HepG2 (cell line): ENCODE measurements at regions not wholly inside any gene's neighbourhood (a gene's known extent, or its start where the extent isn't known, plus 50 kb on each side); places are given as distances from the start of the nearest gene placed in this dataset.

ENCODE experiments used
- ATAC-seq: fragments of 200-7000 bp; cut with Tn5 transposase; 3 replicates; pipeline ENCODE4 v1.9.1; 2020; ENCODE audit warnings: mild to moderate bottlenecking, moderate library complexity
- BruUV-seq: library from RNA; stranded (reverse); fragments of 400-500 nt; replicated peaks from 2 replicates; lab custom pipeline; 2021; lab: Mats Ljungman, UMichigan
- CTCF ChIA-PET: fragments of 300-600 bp; formaldehyde crosslinking; extraction: SDS; loops from one replicate; lab custom pipeline; 2021; ENCODE audit warnings: low total read pairs, inconsistent platforms, low intra/inter-chr PET ratio; lab: Yijun Ruan, JAX
- POLR2A ChIA-PET: fragments of 350-600 bp; sonication (Branson Sonifier 250); formaldehyde crosslinking; loops from one replicate; lab custom pipeline; 2020; ENCODE audit warnings: antibody characterized with exemption, inconsistent platforms; lab: Yijun Ruan, JAX
- DNase-seq: peaks from one replicate; pipeline ENCODE4 v3.0.0-alpha.2; 2015; ENCODE audit warnings: low spot score
- FAIRE-seq: peaks from 3 replicates; lab custom pipeline; 2011; peaks lifted over from hg19 to GRCh38; lab: Jason Lieb, UNC
- H2AFZ ChIP-seq: one replicate; pipeline ENCODE4 v1.6.1; 2011; ENCODE audit warnings: low read length, inconsistent platforms
- H3K27ac ChIP-seq: fragments of 300-600 bp; 3 replicates; pipeline ENCODE4 v1.8.0; 2011; ENCODE audit warnings: mixed run types, mild to moderate bottlenecking, mixed read lengths, low read length, inconsistent platforms; ENCODE audit not compliant: insufficient read depth; ENCODE audit errors: extremely low read length
- H3K27me3 ChIP-seq, 2 experiments: fragments of 200-600 bp in 1 of 2; 2 replicates in 1 of 2; 3 replicates in 1 of 2; pipeline versions ENCODE4 v1.6.0 to v1.8.0; 2011; ENCODE audit warnings: low read length in 2 of 2, mild to moderate bottlenecking in 2 of 2, moderate library complexity in 2 of 2, inconsistent platforms in 1 of 2; ENCODE audit not compliant: insufficient read depth in 2 of 2, control insufficient read depth in 1 of 2
- H3K36me3 ChIP-seq, 2 experiments: fragments of 200-600 bp in 1 of 2; replicated peaks in 1 of 2; 2 replicates in 1 of 2; 3 replicates in 1 of 2; pipeline versions ENCODE4 v1.5.1 to v1.8.0; 2011; ENCODE audit warnings: low read length in 2 of 2, inconsistent platforms in 1 of 2; ENCODE audit not compliant: insufficient read depth in 2 of 2, control insufficient read depth in 1 of 2
- H3K4me1 ChIP-seq: 2 replicates; pipeline ENCODE4 v1.5.1; 2012; ENCODE audit warnings: low read length, inconsistent platforms; ENCODE audit not compliant: insufficient read depth
- H3K4me2 ChIP-seq: 2 replicates; pipeline ENCODE4 v1.6.0; 2011; ENCODE audit warnings: low read depth, low read length, inconsistent platforms
- H3K4me3 ChIP-seq, 3 experiments: fragments of 200-600 bp in 1 of 3; sonication (generic), shearing (Covaris generic) in 1 of 3; replicated peaks in 1 of 3; 2 replicates each; pipeline ENCODE4 v1.5.1; 2011 to 2016; ENCODE audit warnings: low read length in 3 of 3, inconsistent platforms in 2 of 3, low read depth in 2 of 3, mild to moderate bottlenecking in 2 of 3, control low read depth in 1 of 3, mixed read lengths in 1 of 3; ENCODE audit not compliant: insufficient read depth in 1 of 3
- H3K79me2 ChIP-seq: one replicate; pipeline ENCODE4 v1.6.1; 2011; ENCODE audit warnings: low read length, inconsistent platforms; ENCODE audit not compliant: insufficient read depth
- H3K9ac ChIP-seq: 2 replicates; pipeline ENCODE4 v1.6.0; 2011; ENCODE audit warnings: mild to moderate bottlenecking, low read depth, low read length, inconsistent platforms; ENCODE audit not compliant: insufficient read depth
- H3K9me3 ChIP-seq: 2 replicates; pipeline ENCODE4 v1.5.1; 2012; ENCODE audit warnings: mild to moderate bottlenecking, low read length
- H4K20me1 ChIP-seq: 2 replicates; pipeline ENCODE4 v1.6.0; 2011; ENCODE audit warnings: inconsistent platforms, mild to moderate bottlenecking, low read length, moderate library complexity; ENCODE audit not compliant: insufficient read depth
- CERS6 ChIP-seq: sonication (generic); formaldehyde crosslinking; IDR thresholded peaks from 2 replicates; pipeline ENCODE4 v1.5.0; 2020; ENCODE audit warnings: missing genetic modification reagents
- MAFF ChIP-seq: IDR thresholded peaks from 2 replicates; pipeline ENCODE4 v1.6.1; 2011; ENCODE audit warnings: low read depth, low read length, improper control_type of control experiment
- MAFK ChIP-seq, 2 experiments: IDR thresholded peaks in 1 of 2; conservative IDR thresholded peaks in 1 of 2; 2 replicates each; pipeline ENCODE4 v1.6.1; 2011; ENCODE audit warnings: improper control_type of control experiment in 2 of 2, low read length in 2 of 2
- MTF2 ChIP-seq: sonication (generic); formaldehyde crosslinking; IDR thresholded peaks from 2 replicates; pipeline ENCODE4 v1.5.0; 2020; ENCODE audit warnings: missing genetic modification reagents, borderline replicate concordance
- PLRG1 ChIP-seq: fragments of 450-650 bp; conservative IDR thresholded peaks from 2 replicates; pipeline ENCODE4 v1.6.1; 2016
- RAD51 ChIP-seq: fragments of 450-650 bp; IDR thresholded peaks from 2 replicates; pipeline ENCODE4 v1.6.1; 2016; ENCODE audit warnings: borderline replicate concordance
- RERE ChIP-seq: IDR thresholded peaks from 2 replicates; pipeline ENCODE4 v1.6.1; 2016; ENCODE audit warnings: low read depth, missing genetic modification reagents, missing compliant biosample characterization
- RXRA ChIP-seq: sonication (generic); formaldehyde crosslinking; IDR thresholded peaks from 2 replicates; pipeline ENCODE4 v1.5.1; 2020; ENCODE audit warnings: missing genetic modification reagents
- ZNF484 ChIP-seq: sonication (generic); formaldehyde crosslinking; IDR thresholded peaks from 2 replicates; pipeline ENCODE4 v1.5.1; 2020; ENCODE audit warnings: mild to moderate bottlenecking, low read depth, missing genetic modification reagents, borderline replicate concordance
- ZNF564 ChIP-seq: sonication (generic); formaldehyde crosslinking; IDR thresholded peaks from 2 replicates; pipeline ENCODE4 v1.8.1; 2023; ENCODE audit warnings: mild to moderate bottlenecking, missing genetic modification reagents
- ZNF83 ChIP-seq: sonication (generic); formaldehyde crosslinking; IDR thresholded peaks from 2 replicates; pipeline ENCODE4 v1.4.0; 2020; ENCODE audit warnings: missing genetic modification reagents, mild to moderate bottlenecking, borderline replicate concordance
- WGBS: methylation state at CpG from one replicate; pipeline ENCODE4 v1.1.6; 2017; ENCODE audit warnings: low lambda C conversion rate; 5-methylcytosine and 5-hydroxymethylcytosine counted together
- in situ Hi-C: cut with HindIII; loops from 2 replicates; pipeline ENCODE4 v1.10.0; 2017; ENCODE audit warnings: low pct_unique_long_range_greater_than_20kb; ENCODE audit not compliant: extremely low pct_ligation_motif_present
- intact Hi-C: fragments of 100-400 bp; cut with micrococcal nuclease; formaldehyde crosslinking; loops from one replicate; pipeline ENCODE4 v1.10.0; 2022; ENCODE audit not compliant: unreplicated experiment

- TF ChIP-seq MAFF, result 0 out of 2 replicates have a peak, but pooled peaks have one; percentile 39
- TF ChIP-seq MAFK (conservative IDR thresholded peaks at IDR 0.05 in 1 of 2, IDR thresholded peaks at IDR 0.05 in 1 of 2; ENCODE audit: low read length in 2 of 2), result peak; percentile 47 to 54; a peak in 3 of 4 replicates
- TF ChIP-seq RAD51, result no peak
- no peak for TF ChIP-seq CERS6 (CRISPR knock-in tag)
- TF ChIP-seq RXRA (CRISPR knock-in tag), result no peak
- no peak for TF ChIP-seq ZNF83
- no peak for TF ChIP-seq ZNF484 (CRISPR knock-in tag)
- no peak for TF ChIP-seq MTF2 (CRISPR knock-in tag)
- TF ChIP-seq RERE, result no peak
- TF ChIP-seq PLRG1, result no peak
- no peak for TF ChIP-seq ZNF564
- Histone ChIP-seq H4K20me1 (no peaks in the 10 kb centered on the region), H3K9me3 (no peaks in the 10 kb centered on the region), H3K9ac (no peak overlapping the region), H3K36me3 (no peaks in the 10 kb centered on the region), H3K4me1 (no peaks in the 10 kb centered on the region), H3K4me3 (no peak overlapping the region), H3K27ac (no peak overlapping the region), H3K4me2 (no peak overlapping the region), H3K27me3 (no peaks in the 10 kb centered on the region), H2AFZ (no peak overlapping the region), H3K79me2 (no peaks in the 10 kb centered on the region)
- POLR2A ChIA-PET, result no interaction called here
- WGBS, result 8% methylated on average over 1 of the region's 1 CpG
- no peak for FAIRE-seq
- in situ Hi-C loops, result no loop called here
- no TSS peak for BruUV-seq
- CTCF ChIA-PET, result no interaction called here
- peak; percentile 0 for DNase-seq
- ATAC-seq, result no peak
- intact Hi-C loops, result no loop called here
These were observed 129.4 kb upstream of the ARSJ start for GRCh38 chr4:114108869-114109268.
